ENCODE measurements at regions not wholly inside any gene's neighbourhood (a gene's known extent, or its start where the extent isn't known, plus 50 kb on each side); places are given as distances from the start of the nearest gene placed in this dataset.

DNA sequence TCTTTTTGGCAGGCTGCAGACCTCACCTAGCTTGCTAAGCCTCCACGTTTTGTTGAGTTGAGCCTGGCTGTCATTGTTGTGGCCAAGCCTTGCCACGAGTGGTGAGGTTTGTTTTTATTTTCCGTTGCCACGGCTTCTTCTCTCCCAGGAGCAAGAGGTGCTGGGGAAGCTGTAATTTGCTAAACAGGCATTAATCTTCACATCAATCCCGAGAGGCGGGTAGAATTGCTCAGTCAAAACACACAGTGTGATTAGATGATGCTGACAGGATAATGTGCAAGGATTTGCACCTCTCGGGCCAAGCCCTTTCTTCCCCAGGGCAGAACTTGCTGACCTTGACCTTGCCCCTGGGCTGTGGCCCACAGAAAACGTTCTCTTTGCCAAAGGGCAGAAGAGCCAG, 72.2 kb upstream of the ATP6AP2 start:
- TF ChIP-seq, protein P1, sequence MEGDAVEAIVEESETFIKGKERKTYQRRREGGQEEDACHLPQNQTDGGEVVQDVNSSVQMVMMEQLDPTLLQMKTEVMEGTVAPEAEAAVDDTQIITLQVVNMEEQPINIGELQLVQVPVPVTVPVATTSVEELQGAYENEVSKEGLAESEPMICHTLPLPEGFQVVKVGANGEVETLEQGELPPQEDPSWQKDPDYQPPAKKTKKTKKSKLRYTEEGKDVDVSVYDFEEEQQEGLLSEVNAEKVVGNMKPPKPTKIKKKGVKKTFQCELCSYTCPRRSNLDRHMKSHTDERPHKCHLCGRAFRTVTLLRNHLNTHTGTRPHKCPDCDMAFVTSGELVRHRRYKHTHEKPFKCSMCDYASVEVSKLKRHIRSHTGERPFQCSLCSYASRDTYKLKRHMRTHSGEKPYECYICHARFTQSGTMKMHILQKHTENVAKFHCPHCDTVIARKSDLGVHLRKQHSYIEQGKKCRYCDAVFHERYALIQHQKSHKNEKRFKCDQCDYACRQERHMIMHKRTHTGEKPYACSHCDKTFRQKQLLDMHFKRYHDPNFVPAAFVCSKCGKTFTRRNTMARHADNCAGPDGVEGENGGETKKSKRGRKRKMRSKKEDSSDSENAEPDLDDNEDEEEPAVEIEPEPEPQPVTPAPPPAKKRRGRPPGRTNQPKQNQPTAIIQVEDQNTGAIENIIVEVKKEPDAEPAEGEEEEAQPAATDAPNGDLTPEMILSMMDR (IDR thresholded peaks at IDR 0.05): no peak
- TF ChIP-seq EP300 (IDR thresholded peaks at IDR 0.05) (no peak), POLR2AphosphoS5 (IDR thresholded peaks at IDR 0.05) (no peak)

Measured in esophagus muscularis mucosa (tissue), 4 donors.